HCT116 (cell line): ENCODE measurements at regions not wholly inside any gene's neighbourhood (a gene's known extent, or its start where the extent isn't known, plus 50 kb on each side); places are given as distances from the start of the nearest gene placed in this dataset.

Experiments
- ATAC-seq: fragments of 200-7000 bp; cut with Tn5 transposase; 2 replicates; pipeline ENCODE4 v1.9.1; 2020; ENCODE audit warnings: mild to moderate bottlenecking, moderate library complexity
- BruUV-seq: library from RNA; stranded (reverse); fragments of 400-500 nt; replicated peaks from 2 replicates; lab custom pipeline; 2021; lab: Mats Ljungman, UMichigan
- CTCF ChIA-PET: fragments of 300-600 bp; sonication (Branson Sonifier 250); formaldehyde crosslinking; loops from one replicate; lab custom pipeline; 2021; ENCODE audit warnings: antibody characterized with exemption; lab: Charles Lee
- POLR2A ChIA-PET: fragments of 300-600, 350-600 bp; sonication (Branson Sonifier 250); formaldehyde crosslinking; loops from one replicate; lab custom pipeline; 2021; ENCODE audit warnings: antibody characterized with exemption; lab: Charles Lee
- RAD21 ChIA-PET, 2 experiments: fragments of 300-600 bp; sonication (Branson Sonifier 250); formaldehyde crosslinking; loops; one replicate each; lab custom pipeline; 2023; ENCODE audit warnings: low total read pairs in 2 of 2; ENCODE audit not compliant: uncharacterized antibody in 2 of 2, unreplicated experiment in 2 of 2, low non-redundant PET in 1 of 2; lab: Charles Lee
- DNase-seq: peaks from one replicate; pipeline ENCODE4 v3.0.0-alpha.2; 2010; ENCODE audit warnings: low read depth, low spot score
- H2AFZ ChIP-seq: fragments of 200-600 bp; shearing (Covaris generic), sonication (generic); 2 replicates; pipeline ENCODE4 v1.6.1; 2017; ENCODE audit warnings: low read depth, mixed run types, mixed read lengths, antibody characterized with exemption, low read length; ENCODE audit not compliant: poor library complexity, severe bottlenecking
- H3K27ac ChIP-seq: 2 replicates; pipeline ENCODE4 v1.5.1; 2012; ENCODE audit warnings: low read depth, low read length
- H3K27me3 ChIP-seq: fragments of 200-600 bp; sonication (generic); 2 replicates; pipeline ENCODE4 v1.6.1; 2016; ENCODE audit warnings: mixed run types, low read length, mixed read lengths; ENCODE audit not compliant: insufficient read depth
- H3K36me3 ChIP-seq, 2 experiments: fragments of 200-500 bp in 1 of 2; fragments of 200-600 bp in 1 of 2; sonication (Bioruptor generic) in 1 of 2; sonication (generic) in 1 of 2; 2 replicates each; pipeline versions ENCODE4 v1.5.1 to v1.6.1; 2014 to 2016; ENCODE audit warnings: low read length in 2 of 2, inconsistent platforms in 1 of 2, mixed read lengths in 1 of 2, mixed run types in 1 of 2; ENCODE audit not compliant: insufficient read depth in 2 of 2, control insufficient read depth in 1 of 2
- H3K4me1 ChIP-seq, 2 experiments: fragments of 200-600 bp in 1 of 2; sonication (generic) in 1 of 2; 2 replicates each; pipeline versions ENCODE4 v1.5.1 to v1.6.1; 2012 to 2017; ENCODE audit warnings: low read length in 2 of 2, inconsistent platforms in 1 of 2, mild to moderate bottlenecking in 1 of 2, mixed read lengths in 1 of 2, mixed run types in 1 of 2, moderate library complexity in 1 of 2; ENCODE audit not compliant: insufficient read depth in 2 of 2, control insufficient read depth in 1 of 2
- H3K4me2 ChIP-seq: fragments of 200-600 bp; sonication (generic); 2 replicates; pipeline ENCODE4 v1.6.1; 2017; ENCODE audit warnings: mixed run types, low read length, mixed read lengths
- H3K4me3 ChIP-seq, 2 experiments: fragments of 200-600 bp in 1 of 2; sonication (generic) in 1 of 2; replicated peaks in 1 of 2; 2 replicates each; pipeline ENCODE4 v1.5.1; 2011 to 2016; ENCODE audit warnings: low read length in 2 of 2, control low read depth in 1 of 2, low read depth in 1 of 2, mild to moderate bottlenecking in 1 of 2, mixed read lengths in 1 of 2, mixed run types in 1 of 2
- H3K79me2 ChIP-seq: fragments of 200-600 bp; sonication (generic); 2 replicates; pipeline ENCODE4 v1.6.1; 2017; ENCODE audit warnings: mild to moderate bottlenecking, mixed run types, low read length, moderate library complexity, mixed read lengths; ENCODE audit not compliant: insufficient read depth
- H3K9ac ChIP-seq: fragments of 200-600 bp; sonication (generic); 2 replicates; pipeline ENCODE4 v1.6.1; 2016; ENCODE audit warnings: low read length, mixed read lengths
- H3K9me2 ChIP-seq: fragments of 200-600 bp; sonication (generic), shearing (Covaris generic); 2 replicates; pipeline ENCODE4 v1.6.1; 2017; ENCODE audit warnings: mixed run types, mild to moderate bottlenecking, moderate library complexity; ENCODE audit not compliant: insufficient read depth
- H3K9me3 ChIP-seq, 2 experiments: fragments of 200-500 bp in 1 of 2; fragments of 200-600 bp in 1 of 2; sonication (Bioruptor generic) in 1 of 2; sonication (generic) in 1 of 2; 2 replicates each; pipeline ENCODE4 v1.6.1; 2014 to 2017; ENCODE audit warnings: low read length in 2 of 2, mixed read lengths in 2 of 2, inconsistent platforms in 1 of 2, low read depth in 1 of 2, mild to moderate bottlenecking in 1 of 2, mixed run types in 1 of 2, moderate library complexity in 1 of 2; ENCODE audit not compliant: control insufficient read depth in 1 of 2, insufficient read depth in 1 of 2
- H4K20me1 ChIP-seq: fragments of 200-600 bp; sonication (generic), shearing (Covaris generic); 2 replicates; pipeline ENCODE4 v1.6.1; 2017; ENCODE audit warnings: mixed run types, mild to moderate bottlenecking, moderate library complexity; ENCODE audit not compliant: insufficient read depth
- EGR1 ChIP-seq: IDR thresholded peaks from 2 replicates; pipeline ENCODE4 v1.6.1; 2012; ENCODE audit warnings: low read depth
- ELF1 ChIP-seq: IDR thresholded peaks from 2 replicates; pipeline ENCODE4 v1.6.1; 2012; ENCODE audit warnings: low read depth, borderline replicate concordance
- EZH2 ChIP-seq: fragments of 200-600 bp; sonication (generic); IDR thresholded peaks from 2 replicates; pipeline ENCODE4 v1.6.1; 2017; ENCODE audit warnings: antibody characterized with exemption, mixed run types
- FOSL1 ChIP-seq: IDR thresholded peaks from 2 replicates; pipeline ENCODE4 v1.6.1; 2012; ENCODE audit warnings: low read depth
- JUND ChIP-seq: IDR thresholded peaks from 2 replicates; pipeline ENCODE4 v1.6.1; 2012
- POLR2A ChIP-seq: IDR thresholded peaks from 2 replicates; pipeline ENCODE4 v1.7.0; 2011; ENCODE audit warnings: borderline replicate concordance; ENCODE audit not compliant: insufficient read depth, insufficient read length; ENCODE audit errors: extremely low read depth
- SIN3A ChIP-seq: IDR thresholded peaks from 2 replicates; pipeline ENCODE4 v1.6.1; 2012; ENCODE audit warnings: low read depth
- SP1 ChIP-seq: IDR thresholded peaks from 2 replicates; pipeline ENCODE4 v1.6.1; 2012; ENCODE audit warnings: low read depth
- TCF7L2 ChIP-seq: IDR thresholded peaks from 2 replicates; pipeline ENCODE4 v1.7.0; 2011; ENCODE audit warnings: borderline replicate concordance, inconsistent platforms; ENCODE audit not compliant: insufficient read depth, insufficient read length; ENCODE audit errors: extremely low read depth
- YY1 ChIP-seq: IDR thresholded peaks from 2 replicates; pipeline ENCODE4 v1.6.1; 2011; ENCODE audit warnings: low read length, low read depth, moderate library complexity, mild to moderate bottlenecking; ENCODE audit not compliant: insufficient replicate concordance; ENCODE audit errors: extremely low read depth
- ZFX ChIP-seq: fragments of 450-650 bp; IDR thresholded peaks from 2 replicates; pipeline ENCODE4 v1.6.1; 2017
- ZNF274 ChIP-seq: fragments of 200-500 bp; sonication (Bioruptor generic); IDR thresholded peaks from 2 replicates; pipeline ENCODE4 v1.6.1; 2014; ENCODE audit warnings: mild to moderate bottlenecking, low read depth, low read length, inconsistent platforms
- intact Hi-C: fragments of 100-400 bp; cut with micrococcal nuclease; formaldehyde crosslinking; loops from 2 replicates; pipeline ENCODE4 v1.10.0; 2022
- TF ChIP-seq, protein P1 (sequence below): IDR thresholded peaks from 2 replicates; pipeline ENCODE4 v1.6.1; 2011; ENCODE audit warnings: mild to moderate bottlenecking, low read length, moderate library complexity; ENCODE audit not compliant: insufficient replicate concordance; ENCODE audit errors: extremely low read depth
- TF ChIP-seq, protein P2 (sequence below), 3 experiments: fragments of 200-600 bp in 1 of 3; sonication (generic) in 1 of 3; IDR thresholded peaks in 2 of 3; conservative IDR thresholded peaks in 1 of 3; 2 replicates each; pipeline ENCODE4 v1.5.1; 2012 to 2017; ENCODE audit warnings: low read depth in 2 of 3, low read length in 2 of 3, antibody characterized with exemption in 1 of 3, borderline replicate concordance in 1 of 3, control low read depth in 1 of 3, mild to moderate bottlenecking in 1 of 3, mixed read lengths in 1 of 3, mixed run types in 1 of 3, moderate library complexity in 1 of 3; ENCODE audit not compliant: insufficient read depth in 1 of 3

DNA sequence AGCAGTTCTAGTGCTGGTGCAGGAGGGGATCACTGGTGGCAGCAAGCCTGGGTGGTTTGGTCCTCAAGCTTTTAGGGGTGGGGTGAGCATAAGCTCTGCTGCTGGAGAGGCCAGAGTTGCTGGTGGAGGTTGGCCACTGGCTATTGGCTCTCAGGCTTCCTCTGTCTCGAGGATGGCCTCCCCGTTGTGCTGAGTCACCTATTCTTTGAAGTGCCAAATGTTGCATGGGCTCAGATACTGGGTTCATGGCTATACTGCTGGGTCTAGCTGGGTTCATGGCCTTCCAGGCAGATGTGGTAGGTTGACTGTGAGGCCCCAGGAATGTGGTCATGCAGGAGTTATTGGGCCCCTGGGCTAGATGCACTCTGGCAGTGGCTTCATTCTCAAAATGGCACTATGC, 466.3 kb downstream of the NAF1 start (continued):
- TF ChIP-seq, protein P1, sequence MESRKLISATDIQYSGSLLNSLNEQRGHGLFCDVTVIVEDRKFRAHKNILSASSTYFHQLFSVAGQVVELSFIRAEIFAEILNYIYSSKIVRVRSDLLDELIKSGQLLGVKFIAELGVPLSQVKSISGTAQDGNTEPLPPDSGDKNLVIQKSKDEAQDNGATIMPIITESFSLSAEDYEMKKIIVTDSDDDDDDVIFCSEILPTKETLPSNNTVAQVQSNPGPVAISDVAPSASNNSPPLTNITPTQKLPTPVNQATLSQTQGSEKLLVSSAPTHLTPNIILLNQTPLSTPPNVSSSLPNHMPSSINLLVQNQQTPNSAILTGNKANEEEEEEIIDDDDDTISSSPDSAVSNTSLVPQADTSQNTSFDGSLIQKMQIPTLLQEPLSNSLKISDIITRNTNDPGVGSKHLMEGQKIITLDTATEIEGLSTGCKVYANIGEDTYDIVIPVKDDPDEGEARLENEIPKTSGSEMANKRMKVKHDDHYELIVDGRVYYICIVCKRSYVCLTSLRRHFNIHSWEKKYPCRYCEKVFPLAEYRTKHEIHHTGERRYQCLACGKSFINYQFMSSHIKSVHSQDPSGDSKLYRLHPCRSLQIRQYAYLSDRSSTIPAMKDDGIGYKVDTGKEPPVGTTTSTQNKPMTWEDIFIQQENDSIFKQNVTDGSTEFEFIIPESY: no peak
- TF ChIP-seq EGR1: no peak

DNA sequence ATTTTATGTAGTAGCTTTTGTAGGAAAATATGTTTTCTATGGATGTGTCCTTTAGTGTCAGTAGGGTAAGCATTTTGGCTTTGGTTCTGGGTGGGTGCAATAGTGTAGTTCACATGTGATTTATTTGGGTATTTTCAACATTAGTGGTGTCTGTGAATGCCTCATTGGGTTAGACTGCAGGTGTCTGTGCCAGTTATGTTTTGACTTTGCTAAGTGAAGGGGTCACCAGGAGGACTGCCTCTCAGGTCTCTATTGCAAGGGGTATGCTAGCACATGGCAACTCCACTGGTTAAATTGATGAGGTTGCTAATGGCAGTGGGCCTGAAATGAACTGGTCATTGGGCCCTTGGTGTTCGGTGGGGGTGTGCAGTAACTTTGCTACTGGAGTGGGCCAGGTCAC, 467.1 kb downstream of the NAF1 start:
- no peak overlapping the region for H3K4me2 ChIP-seq
- intact Hi-C loops: no loop called here
- ChIA-PET CTCF (no interaction called here), POLR2A (no interaction called here), RAD21 (no interaction called here)
- TF ChIP-seq YY1: no peak
- TF ChIP-seq SIN3A: no peak
- no peak for TF ChIP-seq EZH2
- TF ChIP-seq, protein P1: no peak
- no peak for TF ChIP-seq POLR2A
- TF ChIP-seq ELF1: no peak
- no peak for TF ChIP-seq FOSL1
- no peak for TF ChIP-seq TCF7L2
- no peak for TF ChIP-seq JUND
- no peak for TF ChIP-seq SP1
- TF ChIP-seq ZNF274: no peak
- TF ChIP-seq ZFX: no peak
- TF ChIP-seq, protein P2, sequence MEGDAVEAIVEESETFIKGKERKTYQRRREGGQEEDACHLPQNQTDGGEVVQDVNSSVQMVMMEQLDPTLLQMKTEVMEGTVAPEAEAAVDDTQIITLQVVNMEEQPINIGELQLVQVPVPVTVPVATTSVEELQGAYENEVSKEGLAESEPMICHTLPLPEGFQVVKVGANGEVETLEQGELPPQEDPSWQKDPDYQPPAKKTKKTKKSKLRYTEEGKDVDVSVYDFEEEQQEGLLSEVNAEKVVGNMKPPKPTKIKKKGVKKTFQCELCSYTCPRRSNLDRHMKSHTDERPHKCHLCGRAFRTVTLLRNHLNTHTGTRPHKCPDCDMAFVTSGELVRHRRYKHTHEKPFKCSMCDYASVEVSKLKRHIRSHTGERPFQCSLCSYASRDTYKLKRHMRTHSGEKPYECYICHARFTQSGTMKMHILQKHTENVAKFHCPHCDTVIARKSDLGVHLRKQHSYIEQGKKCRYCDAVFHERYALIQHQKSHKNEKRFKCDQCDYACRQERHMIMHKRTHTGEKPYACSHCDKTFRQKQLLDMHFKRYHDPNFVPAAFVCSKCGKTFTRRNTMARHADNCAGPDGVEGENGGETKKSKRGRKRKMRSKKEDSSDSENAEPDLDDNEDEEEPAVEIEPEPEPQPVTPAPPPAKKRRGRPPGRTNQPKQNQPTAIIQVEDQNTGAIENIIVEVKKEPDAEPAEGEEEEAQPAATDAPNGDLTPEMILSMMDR (IDR thresholded peaks at IDR 0.05 in 2 of 3, conservative IDR thresholded peaks at IDR 0.05 in 1 of 3; ENCODE audit: borderline replicate concordance in 1 of 3, insufficient read depth in 1 of 3, low read depth in 2 of 3, low read length in 2 of 3): no peak
- BruUV-seq: no TSS peak
- H3K9me3 ChIP-seq: no peaks in the 10 kb centered on the region
- no peak overlapping the region for H3K27ac ChIP-seq
- no peaks in the 10 kb centered on the region for H3K36me3 ChIP-seq
- no peaks in the 10 kb centered on the region for H3K9me2 ChIP-seq
- H3K4me3 ChIP-seq: no peak overlapping the region
- H3K9ac ChIP-seq: no peak overlapping the region
- H3K27me3 ChIP-seq: no peaks in the 10 kb centered on the region
- ATAC-seq (no peak), DNase-seq (no peak)
- H2AFZ ChIP-seq: no peak overlapping the region
- no peaks in the 10 kb centered on the region for H3K4me1 ChIP-seq
- H3K79me2 ChIP-seq: no peaks in the 10 kb centered on the region
- no peaks in the 10 kb centered on the region for H4K20me1 ChIP-seq
